Endothelial cell of umbilical vein (primary cell): ENCODE measurements at regions not wholly inside any gene's neighbourhood (a gene's known extent, or its start where the extent isn't known, plus 50 kb on each side); places are given as distances from the start of the nearest gene placed in this dataset.

ENCODE experiments used
- BruUV-seq: library from RNA; stranded (reverse); fragments of 400-500 nt; replicated peaks from 2 replicates; lab custom pipeline; 2021; lab: Mats Ljungman, UMichigan
- CTCF ChIA-PET: fragments of 300-600, 350-600 bp; sonication (Branson Sonifier 250); formaldehyde crosslinking; loops from one replicate; lab custom pipeline; 2021; ENCODE audit warnings: antibody characterized with exemption, inconsistent platforms; lab: Charles Lee
- POLR2A ChIA-PET: fragments of 300-600, 350-600 bp; sonication (Branson Sonifier 250); formaldehyde crosslinking; loops from one replicate; lab custom pipeline; 2021; ENCODE audit warnings: antibody characterized with exemption, inconsistent platforms; lab: Charles Lee
- DNase-seq: peaks from one replicate; pipeline ENCODE4 v3.0.0-alpha.2; 2011; ENCODE audit warnings: low read depth, low spot score
- FAIRE-seq: peaks from 2 replicates; lab custom pipeline; 2011; peaks lifted over from hg19 to GRCh38; lab: Jason Lieb, UNC
- H2AFZ ChIP-seq: 2 replicates; pipeline ENCODE4 v1.6.0; 2012; ENCODE audit warnings: low read depth, low read length, control low read depth, inconsistent platforms
- H3K27ac ChIP-seq: 2 replicates; pipeline ENCODE4 v1.5.1; 2011; ENCODE audit warnings: low read depth, mild to moderate bottlenecking, control low read depth, low read length, moderate library complexity; ENCODE audit not compliant: insufficient read depth
- H3K27me3 ChIP-seq, 2 experiments: 2 replicates each; pipeline versions ENCODE4 v1.6.0 to v1.6.1; 2011; ENCODE audit warnings: low read length in 2 of 2, mixed read lengths in 1 of 2; ENCODE audit not compliant: control insufficient read depth in 2 of 2, insufficient read depth in 2 of 2
- H3K36me3 ChIP-seq, 2 experiments: 2 replicates in 1 of 2; 3 replicates in 1 of 2; pipeline ENCODE4 v1.5.1; 2011; ENCODE audit warnings: low read length in 2 of 2, mild to moderate bottlenecking in 1 of 2, moderate library complexity in 1 of 2; ENCODE audit not compliant: control insufficient read depth in 2 of 2, insufficient read depth in 2 of 2; ENCODE audit errors: extremely low read depth in 1 of 2
- H3K4me1 ChIP-seq: 3 replicates; pipeline ENCODE4 v1.5.1; 2011; ENCODE audit warnings: mild to moderate bottlenecking, low read length; ENCODE audit not compliant: control insufficient read depth, insufficient read depth; ENCODE audit errors: extremely low read depth
- H3K4me2 ChIP-seq: 2 replicates; pipeline ENCODE4 v1.6.1; 2011; ENCODE audit warnings: low read length, control low read depth, mixed read lengths; ENCODE audit not compliant: insufficient read depth
- H3K4me3 ChIP-seq, 3 experiments: fragments of 200-600 bp in 1 of 3; sonication (generic), shearing (Covaris generic) in 1 of 3; replicated peaks in 1 of 3; 2 replicates each; pipeline ENCODE4 v1.5.1; 2011 to 2016; ENCODE audit warnings: control low read depth in 3 of 3, low read length in 3 of 3, mild to moderate bottlenecking in 2 of 3, inconsistent platforms in 1 of 3, low read depth in 1 of 3, moderate library complexity in 1 of 3; ENCODE audit not compliant: insufficient read depth in 1 of 3
- H3K79me2 ChIP-seq: 2 replicates; pipeline ENCODE4 v1.6.0; 2012; ENCODE audit warnings: low read length, inconsistent platforms; ENCODE audit not compliant: control insufficient read depth, insufficient read depth
- H3K9ac ChIP-seq: replicated peaks from 2 replicates; pipeline ENCODE3; 2011; ENCODE audit warnings: low read length, control low read depth; ENCODE audit not compliant: insufficient read depth; ENCODE audit errors: extremely low read depth
- H3K9me1 ChIP-seq: replicated peaks from 3 replicates; pipeline ENCODE4 v1.6.0; 2011; ENCODE audit warnings: mild to moderate bottlenecking, low read length; ENCODE audit not compliant: control insufficient read depth, insufficient read depth; ENCODE audit errors: extremely low read depth
- H3K9me3 ChIP-seq: replicated peaks from 2 replicates; pipeline ENCODE4 v1.5.1; 2012; ENCODE audit warnings: low read length, inconsistent platforms; ENCODE audit not compliant: control insufficient read depth, insufficient read depth
- H4K20me1 ChIP-seq: replicated peaks from 2 replicates; pipeline ENCODE3; 2011; ENCODE audit warnings: mild to moderate bottlenecking, low read length; ENCODE audit not compliant: control insufficient read depth, insufficient read depth; ENCODE audit errors: extremely low read depth
- CTCF ChIP-seq, 2 donors: IDR thresholded peaks; 1 replicate in 1 of 2; 2 replicates in 1 of 2; pipeline ENCODE4 v1.5.1; 2011; ENCODE audit warnings: low read length in 2 of 2, mild to moderate bottlenecking in 2 of 2, moderate library complexity in 2 of 2, control low read depth in 1 of 2, inconsistent platforms in 1 of 2, low read depth in 1 of 2; ENCODE audit not compliant: insufficient read depth in 1 of 2; ENCODE audit errors: extremely low read depth in 1 of 2
- EZH2 ChIP-seq: IDR thresholded peaks from 2 replicates; pipeline ENCODE4 v1.6.1; 2012; ENCODE audit warnings: borderline replicate concordance, low read depth, mild to moderate bottlenecking, moderate library complexity, low read length, inconsistent platforms; ENCODE audit not compliant: severe bottlenecking
- FOS ChIP-seq: IDR thresholded peaks from 2 replicates; pipeline ENCODE4 v1.6.1; 2011; ENCODE audit warnings: mild to moderate bottlenecking, low read length, moderate library complexity, borderline replicate concordance; ENCODE audit not compliant: insufficient read depth
- GATA2 ChIP-seq: IDR thresholded peaks from 2 replicates; pipeline ENCODE4 v1.7.0; 2011; ENCODE audit warnings: low read depth, mild to moderate bottlenecking, moderate library complexity, mixed read lengths, low read length; ENCODE audit not compliant: insufficient read length, insufficient read depth
- JUN ChIP-seq: IDR thresholded peaks from 2 replicates; pipeline ENCODE4 v1.6.1; 2011; ENCODE audit warnings: borderline replicate concordance, low read depth; ENCODE audit not compliant: insufficient read length, insufficient read depth
- MAX ChIP-seq: IDR thresholded peaks from 2 replicates; pipeline ENCODE4 v1.6.1; 2011; ENCODE audit not compliant: insufficient read depth, insufficient read length
- MYC ChIP-seq: IDR thresholded peaks from one replicate; pipeline ENCODE4 v1.6.1; 2011; ENCODE audit warnings: mild to moderate bottlenecking, low read depth, low read length
- POLR2A ChIP-seq: IDR thresholded peaks from 2 replicates; pipeline ENCODE4 v1.6.1; 2012; ENCODE audit warnings: low read depth, mild to moderate bottlenecking, control low read depth, low read length
- POLR2AphosphoS5 ChIP-seq: IDR thresholded peaks from 2 replicates; pipeline ENCODE4 v1.6.1; 2012; ENCODE audit warnings: low read depth, mild to moderate bottlenecking, control low read depth, low read length, moderate library complexity; ENCODE audit not compliant: insufficient read depth
- dilution Hi-C: fragments of 300-500 bp; cut with MboI; formaldehyde crosslinking; loops from one replicate; pipeline ENCODE4 v1.15.0; 2019; ENCODE audit warnings: low sequenced_read_pairs; ENCODE audit not compliant: extremely low pct_ligation_motif_present
- intact Hi-C: fragments of 100-400 bp; cut with micrococcal nuclease; formaldehyde crosslinking; loops from one replicate; pipeline ENCODE4 v1.10.0; 2022

- no peak overlapping the region for H3K4me2 ChIP-seq
- intact Hi-C loops (no loop called here), dilution Hi-C loops (no loop called here)
- H3K4me1 ChIP-seq = no peaks in the 10 kb centered on the region
- CTCF ChIA-PET = no interaction called here
- no peak overlapping the region for H3K4me3 ChIP-seq
- no peaks in the 10 kb centered on the region for H4K20me1 ChIP-seq
- H3K27me3 ChIP-seq = no peaks in the 10 kb centered on the region
- H3K9ac ChIP-seq = no peak overlapping the region
- no peak for TF ChIP-seq MYC
- no peak for TF ChIP-seq FOS
- no peak for TF ChIP-seq JUN
- no peak for TF ChIP-seq POLR2A
- TF ChIP-seq EZH2 = no peak
- no peak for TF ChIP-seq CTCF (IDR thresholded peaks at IDR 0.05; ENCODE audit: extremely low read depth in 1 of 2, insufficient read depth in 1 of 2, low read depth in 1 of 2, low read length in 2 of 2)
- no peak for TF ChIP-seq POLR2AphosphoS5
- TF ChIP-seq MAX = no peak
- TF ChIP-seq GATA2 = no peak
- H3K36me3 ChIP-seq = no peaks in the 10 kb centered on the region
- POLR2A ChIA-PET = no interaction called here
- H3K9me3 ChIP-seq = no peaks in the 10 kb centered on the region
- no peak for DNase-seq
- no TSS peak for BruUV-seq
- no peak overlapping the region for H2AFZ ChIP-seq
- no peak for FAIRE-seq
- H3K9me1 ChIP-seq = no peaks in the 10 kb centered on the region
- no peaks in the 10 kb centered on the region for H3K79me2 ChIP-seq
- H3K27ac ChIP-seq = no peak overlapping the region
Observed at GRCh38 chr11:37519781-37520180, 921.7 kb upstream of the RAG2 start.
